H1 (cell line): ENCODE measurements at regions not wholly inside any gene's neighbourhood (a gene's known extent, or its start where the extent isn't known, plus 50 kb on each side); places are given as distances from the start of the nearest gene placed in this dataset.

ENCODE experiments used
- EGR1 ChIP-seq: IDR thresholded peaks from 2 replicates; pipeline ENCODE4 v1.6.1; 2011; ENCODE audit warnings: low read depth, low read length, borderline replicate concordance
- HDAC6 ChIP-seq: IDR thresholded peaks from one replicate; pipeline ENCODE4 v1.7.1; 2012; ENCODE audit warnings: low read depth, mild to moderate bottlenecking, inconsistent platforms, low read length, moderate library complexity
- PHF8 ChIP-seq: fragments of 200-600 bp; sonication (generic); conservative IDR thresholded peaks from 2 replicates; pipeline ENCODE4 v1.7.1; 2012; ENCODE audit warnings: low read depth, mild to moderate bottlenecking, inconsistent platforms, low read length, moderate library complexity
- SIN3A ChIP-seq, 2 experiments: IDR thresholded peaks in 1 of 2; conservative IDR thresholded peaks in 1 of 2; 2 replicates each; pipeline ENCODE4 v1.6.1; 2011 to 2012; ENCODE audit warnings: low read length in 2 of 2, improper control_type of control experiment in 1 of 2, low read depth in 1 of 2, mild to moderate bottlenecking in 1 of 2
- TF ChIP-seq, protein P1 (sequence below), 3 experiments: IDR thresholded peaks; 1 replicate in 2 of 3; 2 replicates in 1 of 3; pipeline versions ENCODE4 v1.5.1 to v1.6.1; 2011; ENCODE audit warnings: low read length in 3 of 3, mild to moderate bottlenecking in 3 of 3, inconsistent platforms in 2 of 3, low read depth in 1 of 3, moderate library complexity in 1 of 3; ENCODE audit not compliant: insufficient read depth in 1 of 3; ENCODE audit errors: control extremely low read depth in 1 of 3
- TF ChIP-seq, protein P2 (sequence below): IDR thresholded peaks from 2 replicates; pipeline ENCODE4 v1.6.1; 2011; ENCODE audit warnings: low read length, improper control_type of control experiment

DNA sequence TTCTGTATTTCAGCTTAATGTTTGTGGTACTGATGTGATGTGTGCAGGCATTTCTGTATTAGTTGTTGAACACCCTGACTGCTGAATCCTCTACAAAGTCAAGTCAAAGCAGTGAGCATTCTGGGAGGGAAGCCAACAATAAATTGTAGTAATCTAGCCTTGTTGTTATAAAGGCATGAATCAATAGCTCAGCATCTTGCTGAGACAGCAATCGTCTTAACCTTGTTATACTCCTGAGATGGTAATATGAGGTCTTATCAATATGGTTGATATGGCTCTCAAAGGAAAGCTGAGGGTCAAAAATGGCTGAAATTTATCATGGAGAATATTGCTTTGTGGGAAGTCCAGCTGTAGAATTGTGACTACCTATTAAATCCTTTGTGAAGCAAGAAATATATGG is 299.4 kb downstream of the DNAJB9 start (continued):
- TF ChIP-seq, protein P1, sequence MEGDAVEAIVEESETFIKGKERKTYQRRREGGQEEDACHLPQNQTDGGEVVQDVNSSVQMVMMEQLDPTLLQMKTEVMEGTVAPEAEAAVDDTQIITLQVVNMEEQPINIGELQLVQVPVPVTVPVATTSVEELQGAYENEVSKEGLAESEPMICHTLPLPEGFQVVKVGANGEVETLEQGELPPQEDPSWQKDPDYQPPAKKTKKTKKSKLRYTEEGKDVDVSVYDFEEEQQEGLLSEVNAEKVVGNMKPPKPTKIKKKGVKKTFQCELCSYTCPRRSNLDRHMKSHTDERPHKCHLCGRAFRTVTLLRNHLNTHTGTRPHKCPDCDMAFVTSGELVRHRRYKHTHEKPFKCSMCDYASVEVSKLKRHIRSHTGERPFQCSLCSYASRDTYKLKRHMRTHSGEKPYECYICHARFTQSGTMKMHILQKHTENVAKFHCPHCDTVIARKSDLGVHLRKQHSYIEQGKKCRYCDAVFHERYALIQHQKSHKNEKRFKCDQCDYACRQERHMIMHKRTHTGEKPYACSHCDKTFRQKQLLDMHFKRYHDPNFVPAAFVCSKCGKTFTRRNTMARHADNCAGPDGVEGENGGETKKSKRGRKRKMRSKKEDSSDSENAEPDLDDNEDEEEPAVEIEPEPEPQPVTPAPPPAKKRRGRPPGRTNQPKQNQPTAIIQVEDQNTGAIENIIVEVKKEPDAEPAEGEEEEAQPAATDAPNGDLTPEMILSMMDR (IDR thresholded peaks at IDR 0.05; ENCODE audit: control extremely low read depth in 1 of 3, insufficient read depth in 1 of 3, low read depth in 1 of 3, low read length in 3 of 3), result no peak
- TF ChIP-seq, protein P2, sequence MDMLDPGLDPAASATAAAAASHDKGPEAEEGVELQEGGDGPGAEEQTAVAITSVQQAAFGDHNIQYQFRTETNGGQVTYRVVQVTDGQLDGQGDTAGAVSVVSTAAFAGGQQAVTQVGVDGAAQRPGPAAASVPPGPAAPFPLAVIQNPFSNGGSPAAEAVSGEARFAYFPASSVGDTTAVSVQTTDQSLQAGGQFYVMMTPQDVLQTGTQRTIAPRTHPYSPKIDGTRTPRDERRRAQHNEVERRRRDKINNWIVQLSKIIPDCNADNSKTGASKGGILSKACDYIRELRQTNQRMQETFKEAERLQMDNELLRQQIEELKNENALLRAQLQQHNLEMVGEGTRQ, result no peak
- TF ChIP-seq HDAC6 (no peak), SIN3A (conservative IDR thresholded peaks at IDR 0.05 in 1 of 2, IDR thresholded peaks at IDR 0.05 in 1 of 2; ENCODE audit: low read depth in 1 of 2, low read length in 2 of 2) (no peak), EGR1 (no peak), PHF8 (no peak)
- TF ChIP-seq, all 59 proteins: peak for 0
